Vagina (tissue), 2 donors: ENCODE measurements at regions not wholly inside any gene's neighbourhood (a gene's known extent, or its start where the extent isn't known, plus 50 kb on each side); places are given as distances from the start of the nearest gene placed in this dataset.

ENCODE experiments used
- CTCF ChIP-seq, 3 experiments: fragments of 450-650 bp in 2 of 3; fragments of 200-600 bp in 1 of 3; sonication (generic) in 1 of 3; IDR thresholded peaks; one replicate each; pipeline ENCODE4 v1.5.1; 2017 to 2019; ENCODE audit warnings: antibody characterized with exemption in 3 of 3, mild to moderate bottlenecking in 2 of 3, moderate library complexity in 2 of 3
- POLR2AphosphoS5 ChIP-seq, 2 donors: sonication (generic); formaldehyde crosslinking; IDR thresholded peaks; one replicate each; pipeline ENCODE4 v1.9.0; 2017; ENCODE audit warnings: antibody characterized with exemption in 2 of 2, mild to moderate bottlenecking in 2 of 2, low read depth in 1 of 2; ENCODE audit not compliant: insufficient read depth in 1 of 2

- no peak for TF ChIP-seq CTCF (IDR thresholded peaks at IDR 0.05)
- no peak for TF ChIP-seq POLR2AphosphoS5 (IDR thresholded peaks at IDR 0.05; ENCODE audit: insufficient read depth in 1 of 2, low read depth in 1 of 2)
Observed at GRCh38 chr14:56008150-56008549, 110.1 kb upstream of the PELI2 start.
